ENCODE measurements at regions not wholly inside any gene's neighbourhood (a gene's known extent, or its start where the extent isn't known, plus 50 kb on each side); places are given as distances from the start of the nearest gene placed in this dataset.

DNA sequence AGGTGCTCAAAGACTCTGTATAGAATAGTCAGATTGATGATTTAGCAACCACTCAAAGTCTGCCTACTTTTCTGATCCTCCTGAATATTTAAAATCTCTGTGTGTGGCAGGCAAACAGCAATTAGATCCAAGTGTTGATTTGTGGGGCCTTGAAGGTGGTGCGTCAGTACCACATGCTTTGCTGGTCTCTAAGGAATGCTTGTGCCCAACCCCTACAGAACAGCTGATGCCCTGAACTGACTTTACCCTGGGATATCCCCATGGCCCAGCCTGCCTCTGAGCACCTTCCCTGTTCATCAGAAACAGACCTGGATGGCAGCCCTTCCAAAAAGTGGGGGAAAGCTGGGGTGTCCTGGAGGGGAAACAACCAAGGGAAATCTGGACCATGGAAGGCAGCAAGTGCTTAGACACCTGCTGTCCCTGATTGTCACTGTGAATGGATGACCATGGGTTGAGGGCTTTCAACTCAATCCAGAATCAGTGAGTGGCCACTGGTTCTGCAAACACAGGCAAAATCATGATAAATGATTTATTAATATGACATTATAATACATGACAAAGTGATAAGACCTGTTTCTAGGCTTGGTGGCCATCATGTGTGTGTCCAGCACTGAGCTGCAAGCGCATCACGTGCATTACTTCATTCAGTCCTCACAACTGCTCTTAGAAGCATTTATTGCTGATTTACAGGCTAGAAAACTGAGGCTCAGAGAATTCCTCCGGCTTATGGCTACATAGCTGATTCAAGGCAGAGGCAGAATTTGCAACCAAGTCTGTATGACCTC, 76.1 kb upstream of the TPM1 start:
- H3K4me3 ChIP-seq (ENCODE audit: low read depth, low read length), result no peak overlapping the region
- TF ChIP-seq, protein P1, sequence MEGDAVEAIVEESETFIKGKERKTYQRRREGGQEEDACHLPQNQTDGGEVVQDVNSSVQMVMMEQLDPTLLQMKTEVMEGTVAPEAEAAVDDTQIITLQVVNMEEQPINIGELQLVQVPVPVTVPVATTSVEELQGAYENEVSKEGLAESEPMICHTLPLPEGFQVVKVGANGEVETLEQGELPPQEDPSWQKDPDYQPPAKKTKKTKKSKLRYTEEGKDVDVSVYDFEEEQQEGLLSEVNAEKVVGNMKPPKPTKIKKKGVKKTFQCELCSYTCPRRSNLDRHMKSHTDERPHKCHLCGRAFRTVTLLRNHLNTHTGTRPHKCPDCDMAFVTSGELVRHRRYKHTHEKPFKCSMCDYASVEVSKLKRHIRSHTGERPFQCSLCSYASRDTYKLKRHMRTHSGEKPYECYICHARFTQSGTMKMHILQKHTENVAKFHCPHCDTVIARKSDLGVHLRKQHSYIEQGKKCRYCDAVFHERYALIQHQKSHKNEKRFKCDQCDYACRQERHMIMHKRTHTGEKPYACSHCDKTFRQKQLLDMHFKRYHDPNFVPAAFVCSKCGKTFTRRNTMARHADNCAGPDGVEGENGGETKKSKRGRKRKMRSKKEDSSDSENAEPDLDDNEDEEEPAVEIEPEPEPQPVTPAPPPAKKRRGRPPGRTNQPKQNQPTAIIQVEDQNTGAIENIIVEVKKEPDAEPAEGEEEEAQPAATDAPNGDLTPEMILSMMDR (IDR thresholded peaks at IDR 0.05; ENCODE audit: insufficient read depth, low read depth, low read length, missing control alignments), result no peak
- no peak for DNase-seq (ENCODE audit: low read depth)

DNA sequence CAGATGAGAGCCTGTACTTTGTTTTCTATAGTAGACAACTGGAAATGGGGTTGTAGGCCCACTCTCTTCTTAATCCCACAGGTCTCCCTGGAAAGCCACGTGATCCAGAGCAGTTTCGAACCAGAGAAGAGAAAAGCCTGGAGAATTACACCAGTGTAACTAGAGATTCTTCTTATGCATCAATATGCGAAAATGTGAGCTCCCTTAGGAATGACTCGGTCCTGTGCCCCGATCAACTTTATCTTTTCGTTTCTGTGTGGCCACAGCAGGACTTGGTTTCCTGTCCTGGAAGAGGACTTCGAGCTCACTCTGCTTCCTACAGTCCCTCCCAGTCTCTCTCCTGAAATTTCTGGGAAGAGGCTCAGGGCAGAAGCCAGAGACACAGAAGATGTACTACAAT, 73.8 kb upstream of the TPM1 start:
- no peak for DNase-seq (ENCODE audit: low read depth)
- TF ChIP-seq, protein P1 (IDR thresholded peaks at IDR 0.05; ENCODE audit: insufficient read depth, low read depth, low read length, missing control alignments), result no peak

GRCh38 chr15:62969442-62970089, 73.0 kb upstream of the TPM1 start:
- no peak for DNase-seq (ENCODE audit: low read depth)
- TF ChIP-seq, protein P1 (IDR thresholded peaks at IDR 0.05; ENCODE audit: insufficient read depth, low read depth, low read length, missing control alignments), result no peak
- H3K4me3 ChIP-seq (ENCODE audit: low read depth, low read length), result no peak overlapping the region

More for the DNA sequence above, 73.8 kb upstream of the TPM1 start:
- H3K4me3 ChIP-seq (ENCODE audit: low read depth, low read length), result no peak overlapping the region

- no peak for DNase-seq (ENCODE audit: low read depth)
Observed at GRCh38 chr15:62972814-62973213, 69.7 kb upstream of the TPM1 start.

DNA sequence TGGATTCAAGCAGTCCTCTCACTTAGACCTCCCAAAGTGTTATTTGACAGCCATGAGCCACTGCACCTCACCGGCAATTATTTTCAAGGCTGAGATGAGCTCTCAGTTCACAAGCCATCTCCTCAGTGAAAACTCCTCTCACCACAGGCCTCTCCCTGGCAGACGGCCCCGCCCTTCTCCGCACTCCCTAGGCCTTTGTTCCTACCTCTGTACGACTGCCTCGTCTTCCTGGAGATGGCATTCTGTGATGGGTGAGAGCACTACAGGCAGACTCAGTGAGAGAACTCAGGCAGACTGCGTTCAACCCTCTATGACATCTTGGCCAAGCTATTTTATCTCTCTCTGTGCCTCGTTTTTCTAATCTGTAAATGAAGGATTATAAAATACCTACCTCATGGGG, 67.0 kb upstream of the TPM1 start:
- DNase-seq (ENCODE audit: low read depth), result no peak
- no peak overlapping the region for H3K4me3 ChIP-seq (ENCODE audit: low read depth, low read length)
- TF ChIP-seq, protein P1 (IDR thresholded peaks at IDR 0.05; ENCODE audit: insufficient read depth, low read depth, low read length, missing control alignments), result no peak

More at GRCh38 chr15:62972814-62973213, 69.7 kb upstream of the TPM1 start:
- no peak overlapping the region for H3K4me3 ChIP-seq (ENCODE audit: low read depth, low read length)
- TF ChIP-seq, protein P1 (IDR thresholded peaks at IDR 0.05; ENCODE audit: insufficient read depth, low read depth, low read length, missing control alignments), result no peak

DNA sequence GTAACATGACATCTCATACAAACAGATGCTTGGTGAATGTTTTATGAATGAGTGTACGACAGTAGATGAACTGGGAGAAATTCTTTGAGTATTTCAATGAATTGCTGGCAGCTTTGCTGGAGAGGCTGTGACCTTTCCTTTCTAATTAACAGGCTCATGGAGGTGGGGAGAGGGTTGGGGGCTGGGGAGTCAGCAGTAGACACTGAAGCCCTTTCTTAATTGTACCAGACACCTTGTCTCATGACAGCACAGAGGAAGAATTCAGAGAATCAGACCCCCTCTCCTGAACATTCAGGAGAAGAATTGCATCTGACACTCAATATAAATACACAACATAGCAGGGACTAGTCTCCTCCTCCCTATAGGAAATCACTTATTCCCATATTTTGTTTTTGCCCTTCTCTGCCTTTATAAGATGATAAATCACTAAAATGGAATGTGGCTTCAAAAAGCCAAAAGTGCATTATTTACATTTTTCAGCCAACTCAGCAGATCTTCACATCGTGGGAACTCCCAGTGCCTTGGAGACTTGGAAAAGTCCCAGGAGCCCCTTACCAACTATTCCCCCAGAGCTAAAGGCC, 66.2 kb upstream of the TPM1 start:
- DNase-seq (ENCODE audit: low read depth), result no peak
- TF ChIP-seq, protein P1 (IDR thresholded peaks at IDR 0.05; ENCODE audit: insufficient read depth, low read depth, low read length, missing control alignments), result no peak
- H3K4me3 ChIP-seq (ENCODE audit: low read depth, low read length), result no peak overlapping the region
